Lower lobe of right lung (tissue), 2 donors: ENCODE measurements at regions not wholly inside any gene's neighbourhood (a gene's known extent, or its start where the extent isn't known, plus 50 kb on each side); places are given as distances from the start of the nearest gene placed in this dataset.

Source experiments
- ATAC-seq, 2 donors: fragments of 200-7000 bp; cut with Tn5 transposase; one replicate each; pipeline ENCODE4 v1.9.1; 2020 to 2022; ENCODE audit warnings: mild to moderate bottlenecking in 2 of 2, moderate library complexity in 2 of 2
- DNase-seq: peaks from one replicate; pipeline ENCODE4 v3.0.0-alpha.2; 2020
- H3K27ac ChIP-seq: fragments of 200-600 bp; one replicate; pipeline ENCODE4 v1.8.0; 2022
- H3K27me3 ChIP-seq: fragments of 200-600 bp; one replicate; pipeline ENCODE4 v1.8.0; 2022; ENCODE audit warnings: low read depth
- H3K36me3 ChIP-seq: fragments of 200-600 bp; one replicate; pipeline ENCODE4 v1.8.0; 2022; ENCODE audit warnings: mild to moderate bottlenecking
- H3K4me1 ChIP-seq: fragments of 200-600 bp; one replicate; pipeline ENCODE4 v1.8.0; 2022
- H3K4me3 ChIP-seq: fragments of 200-600 bp; one replicate; pipeline ENCODE4 v1.8.0; 2022; ENCODE audit warnings: mild to moderate bottlenecking
- H3K9me3 ChIP-seq: fragments of 200-600 bp; one replicate; pipeline ENCODE4 v1.8.0; 2022
- CTCF ChIP-seq: fragments of 200-600 bp; IDR thresholded peaks from one replicate; pipeline ENCODE4 v1.8.0; 2022; ENCODE audit warnings: antibody characterized with exemption, mild to moderate bottlenecking
- intact Hi-C: fragments of 100-400 bp; cut with DNase I; formaldehyde crosslinking; loops from one replicate; pipeline ENCODE4 v1.11.0; 2022
- donor health status: DM: no; HTN: yes; CAD: no; lungs with severe emphysema.

- no peak for TF ChIP-seq CTCF
- intact Hi-C loops, result no loop called here
- ATAC-seq, result no peak
These were observed 317.1 kb upstream of the ST6GAL2 start for GRCh38 chr2:107202962-107203591.

GRCh38 chr2:107215401-107216350 lies 329.7 kb upstream of the ST6GAL2 start:
- Histone ChIP-seq H3K27ac (no peak overlapping the region), H3K36me3 (no peaks in the 10 kb centered on the region), H3K4me3 (no peak overlapping the region), H3K9me3 (no peaks in the 10 kb centered on the region), H3K27me3 (no peaks in the 10 kb centered on the region), H3K4me1 (no peaks in the 10 kb centered on the region)
- intact Hi-C loops, result no loop called here
- no peak for DNase-seq
- TF ChIP-seq CTCF, result no peak
- ATAC-seq, result no peak

More at GRCh38 chr2:107202962-107203591, 317.1 kb upstream of the ST6GAL2 start:
- Histone ChIP-seq H3K4me3 (no peak overlapping the region), H3K36me3 (no peaks in the 10 kb centered on the region), H3K27me3 (no peaks in the 10 kb centered on the region), H3K27ac (no peak overlapping the region), H3K9me3 (no peaks in the 10 kb centered on the region), H3K4me1 (no peaks in the 10 kb centered on the region)
- DNase-seq, result no peak

- H3K36me3 ChIP-seq, result no peaks in the 10 kb centered on the region
- intact Hi-C loops, result no loop called here
- no peaks in the 10 kb centered on the region for H3K9me3 ChIP-seq
- TF ChIP-seq CTCF, result no peak
- H3K4me1 ChIP-seq, result no peaks in the 10 kb centered on the region
- no peak overlapping the region for H3K4me3 ChIP-seq
- DNase-seq (no peak), ATAC-seq (no peak)
- H3K27me3 ChIP-seq, result no peaks in the 10 kb centered on the region
- H3K27ac ChIP-seq, result no peak overlapping the region
These were observed 332.2 kb upstream of the ST6GAL2 start for GRCh38 chr2:107218208-107218607.

- H3K36me3 ChIP-seq, result no peaks in the 10 kb centered on the region
- H3K9me3 ChIP-seq, result no peaks in the 10 kb centered on the region
- TF ChIP-seq CTCF, result no peak
- H3K27me3 ChIP-seq, result no peaks in the 10 kb centered on the region
- no peak overlapping the region for H3K4me3 ChIP-seq
- no peak for ATAC-seq
- no peaks in the 10 kb centered on the region for H3K4me1 ChIP-seq
- intact Hi-C loops, result no loop called here
- DNase-seq, result no peak
- H3K27ac ChIP-seq, result no peak overlapping the region
These were observed 336.5 kb upstream of the ST6GAL2 start for GRCh38 chr2:107222466-107222865.

GRCh38 chr2:107235491-107236254 lies 349.7 kb upstream of the ST6GAL2 start:
- no peak for DNase-seq
- H3K4me1 ChIP-seq, result no peaks in the 10 kb centered on the region

More at GRCh38 chr2:107235491-107236254, 349.7 kb upstream of the ST6GAL2 start:
- H3K4me3 ChIP-seq, result no peak overlapping the region
- TF ChIP-seq CTCF, result no peak
- H3K27ac ChIP-seq, result no peak overlapping the region
- H3K27me3 ChIP-seq, result no peaks in the 10 kb centered on the region
- ATAC-seq, result no peak
- H3K9me3 ChIP-seq, result no peaks in the 10 kb centered on the region
- intact Hi-C loops, result no loop called here
- H3K36me3 ChIP-seq, result no peaks in the 10 kb centered on the region
